ENCODE measurements at regions not wholly inside any gene's neighbourhood (a gene's known extent, or its start where the extent isn't known, plus 50 kb on each side); places are given as distances from the start of the nearest gene placed in this dataset.

DNA sequence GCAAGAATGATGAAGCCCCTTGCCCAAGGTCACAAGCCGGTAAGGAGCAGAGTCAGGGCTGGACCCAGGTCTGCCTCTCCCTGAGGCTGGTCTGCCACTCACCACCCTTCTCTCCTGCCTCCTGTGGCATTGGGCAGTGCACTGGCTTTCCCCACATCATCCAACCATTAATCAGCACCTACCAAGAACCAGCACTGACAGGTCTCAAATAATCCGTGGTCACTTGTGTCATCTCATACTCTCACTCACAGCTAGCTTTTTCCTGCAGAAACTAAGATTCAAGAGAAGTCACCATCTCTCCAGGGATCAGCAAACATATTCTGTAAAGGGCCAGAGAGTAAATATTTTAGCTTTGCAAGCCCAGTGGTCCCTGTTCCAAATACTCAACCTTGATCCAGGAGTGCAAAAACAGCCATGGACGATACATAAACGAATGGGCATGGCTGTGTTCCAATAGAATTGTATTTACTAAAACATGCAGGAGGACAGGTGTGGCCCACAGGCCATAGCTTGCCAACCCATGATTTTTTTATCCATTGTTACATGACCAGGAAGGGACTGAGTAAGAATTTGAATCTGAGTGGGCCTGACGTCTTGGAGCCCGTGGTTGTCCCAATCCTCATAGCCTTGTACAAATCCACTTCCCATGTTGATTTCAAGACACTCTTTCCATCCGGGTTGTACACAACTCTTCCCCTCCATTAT lies 374.2 kb downstream of the BCL11B start:
- TF ChIP-seq, protein P1, sequence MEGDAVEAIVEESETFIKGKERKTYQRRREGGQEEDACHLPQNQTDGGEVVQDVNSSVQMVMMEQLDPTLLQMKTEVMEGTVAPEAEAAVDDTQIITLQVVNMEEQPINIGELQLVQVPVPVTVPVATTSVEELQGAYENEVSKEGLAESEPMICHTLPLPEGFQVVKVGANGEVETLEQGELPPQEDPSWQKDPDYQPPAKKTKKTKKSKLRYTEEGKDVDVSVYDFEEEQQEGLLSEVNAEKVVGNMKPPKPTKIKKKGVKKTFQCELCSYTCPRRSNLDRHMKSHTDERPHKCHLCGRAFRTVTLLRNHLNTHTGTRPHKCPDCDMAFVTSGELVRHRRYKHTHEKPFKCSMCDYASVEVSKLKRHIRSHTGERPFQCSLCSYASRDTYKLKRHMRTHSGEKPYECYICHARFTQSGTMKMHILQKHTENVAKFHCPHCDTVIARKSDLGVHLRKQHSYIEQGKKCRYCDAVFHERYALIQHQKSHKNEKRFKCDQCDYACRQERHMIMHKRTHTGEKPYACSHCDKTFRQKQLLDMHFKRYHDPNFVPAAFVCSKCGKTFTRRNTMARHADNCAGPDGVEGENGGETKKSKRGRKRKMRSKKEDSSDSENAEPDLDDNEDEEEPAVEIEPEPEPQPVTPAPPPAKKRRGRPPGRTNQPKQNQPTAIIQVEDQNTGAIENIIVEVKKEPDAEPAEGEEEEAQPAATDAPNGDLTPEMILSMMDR (IDR thresholded peaks at IDR 0.05; ENCODE audit: insufficient read depth, low read length), result no peak
- TF ChIP-seq POLR2AphosphoS5 (IDR thresholded peaks at IDR 0.05; ENCODE audit: low read depth), result no peak
- TF ChIP-seq, protein P2, sequence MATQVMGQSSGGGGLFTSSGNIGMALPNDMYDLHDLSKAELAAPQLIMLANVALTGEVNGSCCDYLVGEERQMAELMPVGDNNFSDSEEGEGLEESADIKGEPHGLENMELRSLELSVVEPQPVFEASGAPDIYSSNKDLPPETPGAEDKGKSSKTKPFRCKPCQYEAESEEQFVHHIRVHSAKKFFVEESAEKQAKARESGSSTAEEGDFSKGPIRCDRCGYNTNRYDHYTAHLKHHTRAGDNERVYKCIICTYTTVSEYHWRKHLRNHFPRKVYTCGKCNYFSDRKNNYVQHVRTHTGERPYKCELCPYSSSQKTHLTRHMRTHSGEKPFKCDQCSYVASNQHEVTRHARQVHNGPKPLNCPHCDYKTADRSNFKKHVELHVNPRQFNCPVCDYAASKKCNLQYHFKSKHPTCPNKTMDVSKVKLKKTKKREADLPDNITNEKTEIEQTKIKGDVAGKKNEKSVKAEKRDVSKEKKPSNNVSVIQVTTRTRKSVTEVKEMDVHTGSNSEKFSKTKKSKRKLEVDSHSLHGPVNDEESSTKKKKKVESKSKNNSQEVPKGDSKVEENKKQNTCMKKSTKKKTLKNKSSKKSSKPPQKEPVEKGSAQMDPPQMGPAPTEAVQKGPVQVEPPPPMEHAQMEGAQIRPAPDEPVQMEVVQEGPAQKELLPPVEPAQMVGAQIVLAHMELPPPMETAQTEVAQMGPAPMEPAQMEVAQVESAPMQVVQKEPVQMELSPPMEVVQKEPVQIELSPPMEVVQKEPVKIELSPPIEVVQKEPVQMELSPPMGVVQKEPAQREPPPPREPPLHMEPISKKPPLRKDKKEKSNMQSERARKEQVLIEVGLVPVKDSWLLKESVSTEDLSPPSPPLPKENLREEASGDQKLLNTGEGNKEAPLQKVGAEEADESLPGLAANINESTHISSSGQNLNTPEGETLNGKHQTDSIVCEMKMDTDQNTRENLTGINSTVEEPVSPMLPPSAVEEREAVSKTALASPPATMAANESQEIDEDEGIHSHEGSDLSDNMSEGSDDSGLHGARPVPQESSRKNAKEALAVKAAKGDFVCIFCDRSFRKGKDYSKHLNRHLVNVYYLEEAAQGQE (IDR thresholded peaks at IDR 0.05; ENCODE audit: insufficient replicate concordance, low read depth), result no peak
